ENCODE measurements at regions not wholly inside any gene's neighbourhood (a gene's known extent, or its start where the extent isn't known, plus 50 kb on each side); places are given as distances from the start of the nearest gene placed in this dataset.
"Not testable (repeated sequence)": the region's sequence is repeated elsewhere in the genome, so short reads cannot be mapped to it uniquely, and the experiment has no call there.

GRCh38 chr10:23538968-23539367 lies 100.1 kb downstream of the OTUD1 start:
- Histone ChIP-seq H3K36me3 (ENCODE audit: low read depth) (no peaks in the 10 kb centered on the region), H4K20me1 (ENCODE audit: insufficient read depth) (no peaks in the 10 kb centered on the region), H3K4me2 (ENCODE audit: unreplicated experiment) (no peak overlapping the region), H3K27ac (no peak overlapping the region), H2AFZ (no peak overlapping the region), H3K9me3 (ENCODE audit: low read depth) (no peaks in the 10 kb centered on the region), H3K27me3 (replicated peaks; ENCODE audit: insufficient read depth) (peaks cover 6% of the 10 kb centered on the region; the same call in 1 of the 2 replicates), H3K4me3 (no peak overlapping the region), H3K9me2 (ENCODE audit: insufficient read depth) (no peaks in the 10 kb centered on the region), H3K4me1 (ENCODE audit: insufficient read depth) (no peaks in the 10 kb centered on the region), H3K79me2 (ENCODE audit: insufficient read depth) (no peaks in the 10 kb centered on the region), H3F3A (ENCODE audit: insufficient read depth) (no peaks in the 10 kb centered on the region), H3K9ac (no peak overlapping the region)
- no peak for DNase-seq
- no peak for TF ChIP-seq EZH2phosphoT487 (IDR thresholded peaks at IDR 0.05; ENCODE audit: insufficient read depth, low read depth)
- no peak for TF ChIP-seq EZH2 (IDR thresholded peaks at IDR 0.05; ENCODE audit: insufficient read depth, poor library complexity, severe bottlenecking)
- WGBS, 2 experiments (ENCODE audit: low coverage in 1 of 2, low lambda C conversion rate in 2 of 2, missing lambda C conversion rate in 2 of 2), result 53 to 71% methylated on average over 3 of the region's 3 CpGs
- in situ Hi-C loops (cut with MboI), result loop anchor here (25.0 kb wide), 1 partner anchor 998 kb away; no protein-coding TSS in a partner anchor

GRCh38 chr10:23540401-23541030 lies 101.6 kb downstream of the OTUD1 start:
- Histone ChIP-seq H3K79me2 (ENCODE audit: insufficient read depth) (no peaks in the 10 kb centered on the region), H2AFZ (no peak overlapping the region), H3K4me3 (no peak overlapping the region), H3K9me3 (ENCODE audit: low read depth) (no peaks in the 10 kb centered on the region), H3K9me2 (ENCODE audit: insufficient read depth) (no peaks in the 10 kb centered on the region), H3K4me2 (ENCODE audit: unreplicated experiment) (no peak overlapping the region), H3K27ac (no peak overlapping the region), H3K36me3 (ENCODE audit: low read depth) (no peaks in the 10 kb centered on the region), H3K4me1 (ENCODE audit: insufficient read depth) (no peaks in the 10 kb centered on the region), H3K9ac (no peak overlapping the region), H4K20me1 (ENCODE audit: insufficient read depth) (no peaks in the 10 kb centered on the region), H3K27me3 (replicated peaks; ENCODE audit: insufficient read depth) (no peaks in the 10 kb centered on the region), H3F3A (ENCODE audit: insufficient read depth) (no peaks in the 10 kb centered on the region)
- DNase-seq, result no peak
- in situ Hi-C loops (cut with MboI), result loop anchor here (25.0 kb wide), 1 partner anchor 997 kb away; no protein-coding TSS in a partner anchor
- WGBS, 2 experiments (ENCODE audit: low coverage in 1 of 2, low lambda C conversion rate in 2 of 2, missing lambda C conversion rate in 2 of 2), result 1 to 4% methylated on average over 2 of the region's 2 CpGs
- no peak for TF ChIP-seq EZH2 (IDR thresholded peaks at IDR 0.05; ENCODE audit: insufficient read depth, poor library complexity, severe bottlenecking)
- no peak for TF ChIP-seq EZH2phosphoT487 (IDR thresholded peaks at IDR 0.05; ENCODE audit: insufficient read depth, low read depth)

- no peaks in the 10 kb centered on the region for H3K27me3 ChIP-seq (replicated peaks; ENCODE audit: insufficient read depth)
- H3K4me3 ChIP-seq, result no peak overlapping the region
- no peaks in the 10 kb centered on the region for H3K4me1 ChIP-seq (ENCODE audit: insufficient read depth)
- no peak overlapping the region for H3K4me2 ChIP-seq (ENCODE audit: unreplicated experiment)
- no peaks in the 10 kb centered on the region for H3K36me3 ChIP-seq (ENCODE audit: low read depth)
- WGBS, 2 experiments (ENCODE audit: low coverage in 1 of 2, low lambda C conversion rate in 2 of 2, missing lambda C conversion rate in 2 of 2), result 58 to 68% methylated on average over 9 of the region's 9 CpGs
- no peak overlapping the region for H3K27ac ChIP-seq
- DNase-seq, result no peak
- no peaks in the 10 kb centered on the region for H3K9me2 ChIP-seq (ENCODE audit: insufficient read depth)
- TF ChIP-seq EZH2phosphoT487 (IDR thresholded peaks at IDR 0.05; ENCODE audit: insufficient read depth, low read depth) (no peak), EZH2 (IDR thresholded peaks at IDR 0.05; ENCODE audit: insufficient read depth, poor library complexity, severe bottlenecking) (no peak)
- no peak overlapping the region for H2AFZ ChIP-seq
- no peaks in the 10 kb centered on the region for H3F3A ChIP-seq (ENCODE audit: insufficient read depth)
- no peaks in the 10 kb centered on the region for H4K20me1 ChIP-seq (ENCODE audit: insufficient read depth)
- no peaks in the 10 kb centered on the region for H3K79me2 ChIP-seq (ENCODE audit: insufficient read depth)
- in situ Hi-C loops (cut with MboI), result loop anchor here (25.0 kb wide), 1 partner anchor 993 kb away; no protein-coding TSS in a partner anchor
- H3K9me3 ChIP-seq (ENCODE audit: low read depth), result no peaks in the 10 kb centered on the region
- no peak overlapping the region for H3K9ac ChIP-seq
Observed at GRCh38 chr10:23543691-23544380, 105.0 kb downstream of the OTUD1 start.

GRCh38 chr10:23545866-23546265 lies 107.0 kb downstream of the OTUD1 start:
- not testable (repeated sequence) for H3F3A ChIP-seq (ENCODE audit: insufficient read depth); H3K27me3 ChIP-seq (replicated peaks; ENCODE audit: insufficient read depth); H3K27ac ChIP-seq; H3K9ac ChIP-seq; H4K20me1 ChIP-seq (ENCODE audit: insufficient read depth); H3K9me3 ChIP-seq (ENCODE audit: low read depth); DNase-seq; H3K4me1 ChIP-seq (ENCODE audit: insufficient read depth); H3K4me3 ChIP-seq; H2AFZ ChIP-seq; H3K9me2 ChIP-seq (ENCODE audit: insufficient read depth); H3K4me2 ChIP-seq (ENCODE audit: unreplicated experiment); H3K36me3 ChIP-seq (ENCODE audit: low read depth); H3K79me2 ChIP-seq (ENCODE audit: insufficient read depth)
- in situ Hi-C loops (cut with MboI), result loop anchor here (25.0 kb wide), 1 partner anchor 991 kb away; no protein-coding TSS in a partner anchor
- 78 to 79% methylated on average over 2 of the region's 2 CpGs for WGBS, 2 experiments (ENCODE audit: low coverage in 1 of 2, low lambda C conversion rate in 2 of 2, missing lambda C conversion rate in 2 of 2)

Data from GM23248 (cell line).